Brain microvascular endothelial cell (primary cell): ENCODE measurements at regions not wholly inside any gene's neighbourhood (a gene's known extent, or its start where the extent isn't known, plus 50 kb on each side); places are given as distances from the start of the nearest gene placed in this dataset.

Experiments
- DNase-seq: peaks from one replicate; pipeline ENCODE4 v3.0.0-alpha.2; 2020
- H3K27ac ChIP-seq: fragments of 250-450 bp; sonication (Bioruptor Pico); 2 replicates; pipeline ENCODE4 v1.5.1; 2020; ENCODE audit warnings: mild to moderate bottlenecking, moderate library complexity
- H3K27me3 ChIP-seq: fragments of 250-450 bp; sonication (Bioruptor Pico); replicated peaks from 2 replicates; pipeline ENCODE4 v1.5.1; 2020; ENCODE audit warnings: mild to moderate bottlenecking
- H3K36me3 ChIP-seq: fragments of 250-450 bp; sonication (Bioruptor Pico); replicated peaks from 2 replicates; pipeline ENCODE4 v1.5.1; 2020; ENCODE audit warnings: mild to moderate bottlenecking
- H3K4me3 ChIP-seq: 2 replicates; pipeline ENCODE4 v1.5.1; 2011; ENCODE audit warnings: low read depth, mild to moderate bottlenecking, control low read depth, low read length, moderate library complexity
- CTCF ChIP-seq: IDR thresholded peaks from 2 replicates; pipeline ENCODE4 v1.5.1; 2011; ENCODE audit warnings: low read depth, mild to moderate bottlenecking, moderate library complexity, low read length, control low read depth, inconsistent platforms; ENCODE audit errors: missing control alignments
- in situ Hi-C: cut with HindIII; loops from 2 replicates; pipeline ENCODE4 v1.10.0; 2017; ENCODE audit warnings: low sequenced_read_pairs, low pct_ligation_motif_present

GRCh38 chr3:19012846-19013245 lies 135.5 kb upstream of the KCNH8 start:
- no peak for DNase-seq
- H3K27me3 ChIP-seq = no peaks in the 10 kb centered on the region
- no peaks in the 10 kb centered on the region for H3K36me3 ChIP-seq
- H3K27ac ChIP-seq = no peak overlapping the region
- TF ChIP-seq CTCF = no peak
- H3K4me3 ChIP-seq = no peak overlapping the region
- in situ Hi-C loops = no loop called here

GRCh38 chr3:19002606-19003005 lies 145.7 kb upstream of the KCNH8 start:
- in situ Hi-C loops = no loop called here
- DNase-seq = no peak
- no peak overlapping the region for H3K4me3 ChIP-seq
- TF ChIP-seq CTCF = no peak
- H3K27me3 ChIP-seq = no peaks in the 10 kb centered on the region
- H3K36me3 ChIP-seq = no peaks in the 10 kb centered on the region
- H3K27ac ChIP-seq = no peak overlapping the region

DNA sequence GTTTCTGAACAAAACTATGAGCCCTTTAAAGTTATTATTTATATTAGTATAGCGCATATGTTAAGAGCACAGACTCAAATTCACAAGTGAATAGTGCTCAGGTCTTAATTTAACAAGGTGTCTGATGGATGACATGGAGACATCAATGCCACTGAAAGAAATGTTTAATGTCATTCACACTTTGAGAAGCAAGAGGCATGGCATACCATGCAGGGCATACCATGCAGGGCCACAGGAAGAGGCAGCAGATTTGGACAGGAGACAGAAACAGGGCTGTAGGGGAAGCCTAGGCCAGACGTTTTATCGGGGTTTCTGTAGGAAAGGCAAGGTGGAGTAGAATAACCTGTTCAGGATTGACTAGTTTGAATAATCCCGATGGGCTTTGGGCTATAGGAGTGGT lies 150.2 kb upstream of the KCNH8 start:
- no peak overlapping the region for H3K27ac ChIP-seq
- H3K27me3 ChIP-seq = no peaks in the 10 kb centered on the region
- DNase-seq = no peak
- H3K36me3 ChIP-seq = no peaks in the 10 kb centered on the region
- in situ Hi-C loops = no loop called here
- TF ChIP-seq CTCF = no peak
- no peak overlapping the region for H3K4me3 ChIP-seq

GRCh38 chr3:18992709-18993108 lies 155.6 kb upstream of the KCNH8 start:
- Histone ChIP-seq H3K36me3 (no peaks in the 10 kb centered on the region), H3K27me3 (no peaks in the 10 kb centered on the region), H3K27ac (no peak overlapping the region), H3K4me3 (no peak overlapping the region)
- no peak for DNase-seq
- in situ Hi-C loops = no loop called here
- no peak for TF ChIP-seq CTCF

- no peak for DNase-seq
- no peaks in the 10 kb centered on the region for H3K36me3 ChIP-seq
- no peak overlapping the region for H3K27ac ChIP-seq
- no peaks in the 10 kb centered on the region for H3K27me3 ChIP-seq
- in situ Hi-C loops = no loop called here
- no peak overlapping the region for H3K4me3 ChIP-seq
- no peak for TF ChIP-seq CTCF
These were observed 159.0 kb upstream of the KCNH8 start for GRCh38 chr3:18989237-18989795.

GRCh38 chr3:18988614-18989229 lies 159.6 kb upstream of the KCNH8 start:
- peak; percentile 32 for TF ChIP-seq CTCF
- no peak for DNase-seq
- Histone ChIP-seq H3K27ac (no peak overlapping the region), H3K36me3 (no peaks in the 10 kb centered on the region), H3K4me3 (no peak overlapping the region), H3K27me3 (no peaks in the 10 kb centered on the region)
- in situ Hi-C loops = no loop called here
